Endothelial cell of umbilical vein (primary cell): ENCODE measurements at regions not wholly inside any gene's neighbourhood (a gene's known extent, or its start where the extent isn't known, plus 50 kb on each side); places are given as distances from the start of the nearest gene placed in this dataset.

Source experiments
- BruUV-seq: library from RNA; stranded (reverse); fragments of 400-500 nt; replicated peaks from 2 replicates; lab custom pipeline; 2021; lab: Mats Ljungman, UMichigan
- CTCF ChIA-PET: fragments of 300-600, 350-600 bp; sonication (Branson Sonifier 250); formaldehyde crosslinking; loops from one replicate; lab custom pipeline; 2021; ENCODE audit warnings: antibody characterized with exemption, inconsistent platforms; lab: Charles Lee
- POLR2A ChIA-PET: fragments of 300-600, 350-600 bp; sonication (Branson Sonifier 250); formaldehyde crosslinking; loops from one replicate; lab custom pipeline; 2021; ENCODE audit warnings: antibody characterized with exemption, inconsistent platforms; lab: Charles Lee
- DNase-seq: peaks from one replicate; pipeline ENCODE4 v3.0.0-alpha.2; 2011; ENCODE audit warnings: low read depth, low spot score
- FAIRE-seq: peaks from 2 replicates; lab custom pipeline; 2011; peaks lifted over from hg19 to GRCh38; lab: Jason Lieb, UNC
- H2AFZ ChIP-seq: 2 replicates; pipeline ENCODE4 v1.6.0; 2012; ENCODE audit warnings: low read depth, low read length, control low read depth, inconsistent platforms
- H3K27ac ChIP-seq: 2 replicates; pipeline ENCODE4 v1.5.1; 2011; ENCODE audit warnings: low read depth, mild to moderate bottlenecking, control low read depth, low read length, moderate library complexity; ENCODE audit not compliant: insufficient read depth
- H3K27me3 ChIP-seq, 2 experiments: 2 replicates each; pipeline versions ENCODE4 v1.6.0 to v1.6.1; 2011; ENCODE audit warnings: low read length in 2 of 2, mixed read lengths in 1 of 2; ENCODE audit not compliant: control insufficient read depth in 2 of 2, insufficient read depth in 2 of 2
- H3K36me3 ChIP-seq, 2 experiments: 2 replicates in 1 of 2; 3 replicates in 1 of 2; pipeline ENCODE4 v1.5.1; 2011; ENCODE audit warnings: low read length in 2 of 2, mild to moderate bottlenecking in 1 of 2, moderate library complexity in 1 of 2; ENCODE audit not compliant: control insufficient read depth in 2 of 2, insufficient read depth in 2 of 2; ENCODE audit errors: extremely low read depth in 1 of 2
- H3K4me1 ChIP-seq: 3 replicates; pipeline ENCODE4 v1.5.1; 2011; ENCODE audit warnings: mild to moderate bottlenecking, low read length; ENCODE audit not compliant: control insufficient read depth, insufficient read depth; ENCODE audit errors: extremely low read depth
- H3K4me2 ChIP-seq: 2 replicates; pipeline ENCODE4 v1.6.1; 2011; ENCODE audit warnings: low read length, control low read depth, mixed read lengths; ENCODE audit not compliant: insufficient read depth
- H3K4me3 ChIP-seq, 3 experiments: fragments of 200-600 bp in 1 of 3; sonication (generic), shearing (Covaris generic) in 1 of 3; replicated peaks in 1 of 3; 2 replicates each; pipeline ENCODE4 v1.5.1; 2011 to 2016; ENCODE audit warnings: control low read depth in 3 of 3, low read length in 3 of 3, mild to moderate bottlenecking in 2 of 3, inconsistent platforms in 1 of 3, low read depth in 1 of 3, moderate library complexity in 1 of 3; ENCODE audit not compliant: insufficient read depth in 1 of 3
- H3K79me2 ChIP-seq: 2 replicates; pipeline ENCODE4 v1.6.0; 2012; ENCODE audit warnings: low read length, inconsistent platforms; ENCODE audit not compliant: control insufficient read depth, insufficient read depth
- H3K9ac ChIP-seq: replicated peaks from 2 replicates; pipeline ENCODE3; 2011; ENCODE audit warnings: low read length, control low read depth; ENCODE audit not compliant: insufficient read depth; ENCODE audit errors: extremely low read depth
- H3K9me1 ChIP-seq: replicated peaks from 3 replicates; pipeline ENCODE4 v1.6.0; 2011; ENCODE audit warnings: mild to moderate bottlenecking, low read length; ENCODE audit not compliant: control insufficient read depth, insufficient read depth; ENCODE audit errors: extremely low read depth
- H3K9me3 ChIP-seq: replicated peaks from 2 replicates; pipeline ENCODE4 v1.5.1; 2012; ENCODE audit warnings: low read length, inconsistent platforms; ENCODE audit not compliant: control insufficient read depth, insufficient read depth
- H4K20me1 ChIP-seq: replicated peaks from 2 replicates; pipeline ENCODE3; 2011; ENCODE audit warnings: mild to moderate bottlenecking, low read length; ENCODE audit not compliant: control insufficient read depth, insufficient read depth; ENCODE audit errors: extremely low read depth
- CTCF ChIP-seq, 2 donors: IDR thresholded peaks; 1 replicate in 1 of 2; 2 replicates in 1 of 2; pipeline ENCODE4 v1.5.1; 2011; ENCODE audit warnings: low read length in 2 of 2, mild to moderate bottlenecking in 2 of 2, moderate library complexity in 2 of 2, control low read depth in 1 of 2, inconsistent platforms in 1 of 2, low read depth in 1 of 2; ENCODE audit not compliant: insufficient read depth in 1 of 2; ENCODE audit errors: extremely low read depth in 1 of 2
- EZH2 ChIP-seq: IDR thresholded peaks from 2 replicates; pipeline ENCODE4 v1.6.1; 2012; ENCODE audit warnings: borderline replicate concordance, low read depth, mild to moderate bottlenecking, moderate library complexity, low read length, inconsistent platforms; ENCODE audit not compliant: severe bottlenecking
- FOS ChIP-seq: IDR thresholded peaks from 2 replicates; pipeline ENCODE4 v1.6.1; 2011; ENCODE audit warnings: mild to moderate bottlenecking, low read length, moderate library complexity, borderline replicate concordance; ENCODE audit not compliant: insufficient read depth
- GATA2 ChIP-seq: IDR thresholded peaks from 2 replicates; pipeline ENCODE4 v1.7.0; 2011; ENCODE audit warnings: low read depth, mild to moderate bottlenecking, moderate library complexity, mixed read lengths, low read length; ENCODE audit not compliant: insufficient read length, insufficient read depth
- JUN ChIP-seq: IDR thresholded peaks from 2 replicates; pipeline ENCODE4 v1.6.1; 2011; ENCODE audit warnings: borderline replicate concordance, low read depth; ENCODE audit not compliant: insufficient read length, insufficient read depth
- MAX ChIP-seq: IDR thresholded peaks from 2 replicates; pipeline ENCODE4 v1.6.1; 2011; ENCODE audit not compliant: insufficient read depth, insufficient read length
- MYC ChIP-seq: IDR thresholded peaks from one replicate; pipeline ENCODE4 v1.6.1; 2011; ENCODE audit warnings: mild to moderate bottlenecking, low read depth, low read length
- POLR2A ChIP-seq: IDR thresholded peaks from 2 replicates; pipeline ENCODE4 v1.6.1; 2012; ENCODE audit warnings: low read depth, mild to moderate bottlenecking, control low read depth, low read length
- POLR2AphosphoS5 ChIP-seq: IDR thresholded peaks from 2 replicates; pipeline ENCODE4 v1.6.1; 2012; ENCODE audit warnings: low read depth, mild to moderate bottlenecking, control low read depth, low read length, moderate library complexity; ENCODE audit not compliant: insufficient read depth
- dilution Hi-C: fragments of 300-500 bp; cut with MboI; formaldehyde crosslinking; loops from one replicate; pipeline ENCODE4 v1.15.0; 2019; ENCODE audit warnings: low sequenced_read_pairs; ENCODE audit not compliant: extremely low pct_ligation_motif_present
- intact Hi-C: fragments of 100-400 bp; cut with micrococcal nuclease; formaldehyde crosslinking; loops from one replicate; pipeline ENCODE4 v1.10.0; 2022

- POLR2A ChIA-PET: no interaction called here
- Histone ChIP-seq H3K4me2 (no peak overlapping the region), H3K4me3 (no peak overlapping the region), H3K27me3 (no peaks in the 10 kb centered on the region), H3K79me2 (no peaks in the 10 kb centered on the region), H2AFZ (no peak overlapping the region), H3K27ac (no peak overlapping the region), H3K9me3 (no peaks in the 10 kb centered on the region), H3K9ac (no peak overlapping the region), H3K9me1 (no peaks in the 10 kb centered on the region), H3K36me3 (no peaks in the 10 kb centered on the region), H4K20me1 (no peaks in the 10 kb centered on the region), H3K4me1 (no peaks in the 10 kb centered on the region)
- no TSS peak for BruUV-seq
- FAIRE-seq (no peak), DNase-seq (no peak)
- intact Hi-C loops: no loop called here
- TF ChIP-seq EZH2 (no peak), POLR2A (no peak), POLR2AphosphoS5 (no peak), CTCF (IDR thresholded peaks at IDR 0.05; ENCODE audit: extremely low read depth in 1 of 2, insufficient read depth in 1 of 2, low read depth in 1 of 2, low read length in 2 of 2) (no peak), GATA2 (no peak), MYC (no peak), FOS (no peak), MAX (no peak), JUN (no peak)
- CTCF ChIA-PET: no interaction called here
- dilution Hi-C loops: no loop called here
Observed at GRCh38 chr12:91565246-91565645, 382.6 kb upstream of the DCN start.
